GM21390 (cell line): ENCODE measurements at regions not wholly inside any gene's neighbourhood (a gene's known extent, or its start where the extent isn't known, plus 50 kb on each side); places are given as distances from the start of the nearest gene placed in this dataset.

Experiments
- ATAC-seq: cut with Tn5 transposase; IDR thresholded peaks from one replicate; pipeline ENCODE4 v1.9.1; 2021; ENCODE audit not compliant: unreplicated experiment

GRCh38 chr13:99828123-99828522, 143.4 kb downstream of the ZIC5 start:
- no peak for ATAC-seq

DNA sequence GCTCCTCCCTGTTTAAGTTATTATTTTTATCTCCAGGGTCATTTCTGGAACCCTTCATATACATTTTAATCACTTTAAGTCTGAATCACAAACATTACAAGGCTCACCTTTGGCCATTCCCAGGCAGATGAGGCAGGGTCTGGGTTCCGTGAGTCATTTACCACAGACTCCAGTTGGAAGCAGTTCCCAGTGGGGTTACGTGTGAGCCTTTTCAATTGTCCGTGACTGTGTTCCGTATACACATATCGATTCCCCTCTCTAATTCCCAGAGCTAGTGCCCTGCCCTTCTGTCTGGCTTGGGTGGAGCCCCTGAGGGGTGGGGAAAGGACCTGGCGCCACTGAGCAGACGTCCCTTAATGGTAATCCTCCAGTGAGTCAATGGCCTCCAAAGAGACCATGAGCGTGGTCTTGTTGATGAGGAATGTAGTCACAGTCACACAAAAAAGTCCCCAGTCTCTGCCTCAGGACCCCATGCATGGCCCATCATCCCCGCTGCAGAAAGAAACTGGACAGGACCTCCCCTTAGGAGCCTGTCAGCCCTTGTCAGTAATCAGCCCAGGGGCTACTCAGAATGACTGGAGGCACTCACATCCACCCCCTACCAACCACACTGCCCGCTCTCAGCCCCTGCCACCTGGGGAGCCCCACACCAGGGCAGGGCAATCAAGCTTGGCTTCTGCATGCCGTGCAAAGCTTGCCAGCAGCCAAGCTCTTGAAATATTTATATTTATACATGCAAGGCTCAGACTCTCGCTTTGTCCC, 144.4 kb downstream of the ZIC5 start:
- ATAC-seq: no peak

DNA sequence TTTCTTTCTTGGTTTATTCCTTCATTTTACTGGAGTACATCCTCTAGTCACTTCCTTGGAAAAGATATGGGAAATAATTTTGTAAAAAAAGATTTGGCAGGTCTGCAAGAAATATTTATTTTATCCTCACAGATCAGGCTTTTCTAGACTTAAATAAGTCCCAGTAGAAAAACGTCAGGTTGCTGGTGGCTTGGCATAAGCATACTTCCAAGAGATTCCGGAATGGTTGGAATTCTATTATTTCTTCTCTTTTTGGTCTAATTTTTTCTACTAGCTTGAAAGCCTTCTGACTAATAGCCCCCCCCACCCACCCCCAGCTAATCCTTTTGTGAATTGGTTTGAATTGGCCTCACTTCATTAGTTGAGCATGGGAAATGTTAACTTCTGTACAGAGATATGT, 147.6 kb downstream of the ZIC5 start:
- no peak for ATAC-seq

GRCh38 chr13:99822820-99823219, 148.7 kb downstream of the ZIC5 start:
- no peak for ATAC-seq

- ATAC-seq: no peak
Observed at GRCh38 chr13:99821741-99822140, 149.8 kb downstream of the ZIC5 start.

- ATAC-seq: no peak
Observed at GRCh38 chr13:99819967-99820366, 151.6 kb downstream of the ZIC5 start.

- no peak for ATAC-seq
Observed at GRCh38 chr13:99816321-99816720, 155.2 kb downstream of the ZIC5 start.

GRCh38 chr13:99813336-99814095, 158.1 kb downstream of the ZIC5 start:
- no peak for ATAC-seq

GRCh38 chr13:99812625-99813024, 158.9 kb downstream of the ZIC5 start:
- ATAC-seq: no peak

DNA sequence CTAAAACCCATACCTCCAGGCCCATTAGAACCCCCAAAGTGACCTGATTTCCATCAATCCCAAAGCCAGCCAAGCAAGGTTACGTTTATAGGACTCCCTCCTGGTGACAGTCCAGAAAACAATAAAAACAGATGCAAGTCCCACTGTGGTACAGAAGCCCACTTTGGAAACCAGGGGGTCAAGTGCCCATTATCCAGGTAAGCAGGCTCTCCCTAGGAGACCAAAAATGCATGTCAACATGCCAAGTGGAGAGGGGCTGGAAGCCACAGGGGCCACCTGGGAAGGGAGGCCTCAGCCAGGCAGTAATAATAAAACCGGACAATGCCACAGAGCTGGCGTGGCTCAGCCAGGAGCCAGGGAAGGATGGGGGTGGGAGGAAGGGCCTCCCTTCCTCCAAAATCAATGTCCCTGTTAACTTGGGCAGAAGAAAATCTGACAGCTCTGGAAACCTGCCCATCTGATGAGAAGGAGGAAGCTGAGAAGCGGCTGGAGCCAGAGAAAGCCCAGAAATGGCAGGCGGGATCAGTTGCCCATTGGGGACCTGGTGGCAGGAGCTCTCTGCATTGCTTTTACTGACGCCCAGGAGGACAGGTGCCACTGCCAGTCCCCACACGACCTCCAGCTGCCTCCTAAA, 160.4 kb downstream of the ZIC5 start:
- ATAC-seq: no peak

GRCh38 chr13:99809926-99810325, 161.6 kb downstream of the ZIC5 start:
- ATAC-seq: no peak

DNA sequence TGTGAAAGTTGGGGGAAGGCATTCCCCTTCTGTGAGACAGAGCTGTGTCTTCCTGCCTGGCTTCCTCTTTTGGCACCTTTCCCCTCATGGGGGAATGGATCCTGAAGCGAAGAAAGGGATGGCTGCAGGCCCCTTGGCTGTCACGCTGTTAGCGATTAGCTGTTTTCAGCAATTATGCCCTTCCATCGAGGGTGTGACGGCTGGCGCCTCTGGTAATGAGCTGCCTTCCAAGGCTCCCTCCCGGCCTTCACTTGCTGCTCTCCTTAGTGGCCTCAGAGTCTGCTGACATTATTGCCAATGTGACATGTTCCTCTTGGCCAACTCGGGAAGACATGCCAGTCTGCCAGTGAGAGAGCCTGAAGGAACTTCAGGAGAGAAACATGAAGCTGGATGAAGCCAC, 162.1 kb downstream of the ZIC5 start:
- no peak for ATAC-seq

DNA sequence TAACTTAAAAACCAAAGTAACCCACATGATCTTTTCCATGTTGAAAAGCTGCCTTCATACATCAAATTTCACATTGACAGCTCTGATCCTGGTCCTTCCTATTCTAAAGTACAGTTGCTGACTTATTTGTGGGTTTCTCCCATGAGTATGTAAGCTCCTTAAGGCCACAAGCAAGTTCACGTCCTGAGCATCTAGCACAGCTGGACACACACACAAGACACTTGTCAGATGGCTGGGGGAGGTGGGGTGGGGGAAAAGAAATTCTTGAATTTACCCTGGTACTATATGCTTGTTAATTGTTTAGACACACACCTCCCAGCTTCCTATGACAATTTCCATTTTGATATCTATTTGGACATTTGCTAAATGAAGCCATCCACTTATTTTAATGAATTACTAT, 162.8 kb downstream of the ZIC5 start:
- no peak for ATAC-seq

DNA sequence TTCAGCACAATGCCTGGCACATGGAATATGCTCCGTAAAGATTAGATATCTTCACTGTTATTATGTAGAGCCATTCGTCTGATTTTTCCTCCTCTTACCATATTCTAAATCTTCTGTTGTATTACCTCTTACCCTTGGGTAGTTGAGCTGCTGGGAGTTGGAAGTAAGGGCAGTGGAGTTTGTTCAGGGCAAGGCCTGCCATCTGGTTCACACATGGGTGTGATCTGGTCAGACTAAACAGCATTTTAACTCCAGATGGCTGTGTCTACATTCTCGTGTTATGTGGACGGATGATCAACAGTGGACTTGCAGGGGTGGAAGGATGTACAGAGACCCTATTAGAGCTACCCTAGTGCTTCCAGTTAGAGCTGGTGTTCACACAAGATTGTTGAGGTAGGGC, 164.9 kb downstream of the ZIC5 start:
- no peak for ATAC-seq

DNA sequence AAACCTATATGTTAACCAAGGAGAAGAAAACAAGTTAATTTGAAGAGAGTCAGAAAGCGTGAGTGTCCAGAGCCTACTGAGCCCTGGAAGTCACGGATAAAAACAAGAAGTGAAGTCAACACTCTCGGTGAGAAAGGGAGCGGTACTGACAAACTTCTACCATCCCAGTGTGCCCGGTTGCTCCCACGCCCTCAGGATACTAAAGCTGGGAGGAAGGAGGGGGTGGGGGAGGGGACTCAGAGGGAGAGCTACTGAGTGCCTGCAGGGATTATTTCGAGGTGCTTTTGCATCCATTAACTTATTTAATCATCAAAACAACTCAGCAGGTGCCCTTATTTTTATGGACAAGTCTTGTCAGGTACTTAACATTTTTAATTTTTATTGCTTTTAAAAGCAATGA, 166.2 kb downstream of the ZIC5 start:
- no peak for ATAC-seq

GRCh38 chr13:99803141-99803540, 168.4 kb downstream of the ZIC5 start:
- ATAC-seq: no peak

DNA sequence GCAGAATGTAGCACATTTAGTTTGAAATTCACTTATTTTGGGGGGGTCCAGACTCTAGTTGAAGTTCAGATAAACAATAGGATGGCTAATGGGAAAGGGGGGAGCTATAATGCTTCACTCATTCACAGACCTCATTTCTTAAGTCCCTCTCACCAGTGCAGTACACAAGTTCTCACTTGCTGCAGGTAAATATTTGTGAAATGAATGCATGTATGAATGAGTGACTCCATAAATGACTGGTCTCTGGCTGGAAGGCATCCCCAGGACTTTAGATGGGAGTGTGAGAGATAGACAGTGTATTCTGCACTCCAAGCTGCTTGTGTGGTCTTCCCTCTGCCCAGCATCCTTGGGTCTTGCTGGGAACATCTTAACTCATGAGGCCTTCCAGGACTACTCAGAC, 169.2 kb downstream of the ZIC5 start:
- ATAC-seq: no peak

DNA sequence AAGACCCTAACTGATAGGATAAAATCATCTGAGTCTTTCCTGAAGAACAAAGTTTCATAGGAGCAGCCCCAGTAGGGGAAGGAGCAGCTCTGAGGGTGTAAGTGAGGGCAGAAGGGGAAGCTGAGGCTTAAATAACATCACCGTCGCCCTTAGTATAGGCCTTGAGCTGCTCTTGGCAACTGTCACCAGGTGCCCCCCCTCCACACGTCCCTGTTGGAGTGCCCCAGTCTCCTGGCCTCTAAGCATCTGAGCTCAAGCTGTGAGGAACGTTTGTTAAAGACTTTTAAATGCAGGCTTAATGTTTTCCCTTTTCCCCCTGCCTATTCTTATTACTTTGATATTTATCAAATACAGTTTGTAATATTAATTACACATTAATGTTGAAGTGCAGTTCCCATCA, 170.6 kb downstream of the ZIC5 start:
- no peak for ATAC-seq

DNA sequence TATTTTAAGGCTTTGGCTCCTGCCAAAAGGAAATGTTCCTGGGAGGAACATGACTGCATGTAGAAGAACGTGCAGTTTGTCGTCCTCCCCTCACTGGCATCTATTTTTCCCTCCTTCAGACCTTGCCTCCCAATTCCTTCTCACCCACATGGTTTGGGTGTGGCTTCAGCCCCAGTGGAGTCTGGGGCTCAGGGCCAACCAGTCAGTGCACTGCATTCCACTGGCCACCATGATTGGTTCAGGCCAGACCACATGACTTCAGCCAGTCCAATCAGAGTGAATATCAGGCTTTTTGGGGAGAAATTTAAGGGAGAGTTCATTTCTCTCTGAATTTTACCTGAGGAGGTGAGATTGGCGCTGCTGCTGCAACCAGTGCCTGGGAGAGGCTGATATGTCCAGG, 171.6 kb downstream of the ZIC5 start:
- ATAC-seq: no peak

DNA sequence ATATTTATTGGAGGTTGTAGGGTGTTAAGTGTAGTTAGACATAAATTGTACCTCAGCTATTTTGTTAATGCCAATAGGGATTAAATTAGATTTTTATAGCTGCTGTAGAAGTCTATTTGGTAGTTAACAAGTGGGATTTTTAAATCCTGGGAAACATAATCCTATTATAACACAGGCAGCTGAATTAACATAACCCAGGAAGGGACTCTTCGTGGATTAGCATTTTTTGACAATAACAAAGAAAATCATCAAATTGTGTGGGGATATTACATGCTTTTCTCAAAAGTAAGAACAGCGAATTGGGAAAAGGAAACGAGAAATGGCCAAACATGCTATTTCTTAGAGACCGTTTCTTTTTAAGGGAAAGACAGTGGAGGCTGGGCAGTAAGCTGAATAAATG, 172.8 kb downstream of the ZIC5 start:
- ATAC-seq: no peak

DNA sequence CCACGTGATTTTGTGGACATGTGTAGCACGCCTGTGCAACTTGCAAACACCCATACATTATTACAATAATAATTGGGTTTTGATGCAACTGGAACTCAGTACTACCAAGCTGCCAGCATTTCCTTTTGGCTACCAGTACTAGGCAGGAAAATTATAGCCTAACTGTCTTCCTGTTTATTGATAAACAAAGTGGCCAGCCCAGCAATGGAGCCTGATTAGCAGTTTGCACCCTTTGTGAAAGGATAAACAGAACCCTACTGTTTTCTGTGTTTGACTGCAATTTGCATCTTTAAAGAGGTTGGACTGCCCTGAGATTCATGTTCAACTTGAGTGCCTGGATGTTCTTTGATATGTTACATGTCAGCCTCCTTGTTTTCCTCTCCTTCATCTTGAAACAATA, 173.9 kb downstream of the ZIC5 start:
- no peak for ATAC-seq

GRCh38 chr13:99796175-99796819, 175.3 kb downstream of the ZIC5 start:
- ATAC-seq: no peak
